ENCODE measurements at regions not wholly inside any gene's neighbourhood (a gene's known extent, or its start where the extent isn't known, plus 50 kb on each side); places are given as distances from the start of the nearest gene placed in this dataset.

DNA sequence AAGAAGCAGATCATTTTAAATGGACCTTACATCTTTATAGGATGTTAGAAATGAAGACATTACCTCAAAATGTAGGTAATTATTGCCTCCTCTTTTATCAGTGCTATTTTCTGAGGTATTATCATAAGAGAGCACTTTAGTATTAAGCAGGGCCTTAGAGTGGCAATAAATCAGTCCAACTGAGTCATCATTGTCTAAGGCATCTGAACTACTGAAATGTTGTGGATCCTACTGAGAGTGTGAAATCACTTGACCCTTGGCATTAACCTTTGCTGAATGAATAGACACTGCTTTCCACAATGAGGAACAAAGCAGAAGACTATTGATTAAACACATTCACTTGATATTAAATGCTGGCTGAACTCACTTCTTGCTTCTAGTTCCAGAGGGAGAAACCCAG lies 224.6 kb upstream of the ARRDC3 start:
- TF ChIP-seq, protein P1, sequence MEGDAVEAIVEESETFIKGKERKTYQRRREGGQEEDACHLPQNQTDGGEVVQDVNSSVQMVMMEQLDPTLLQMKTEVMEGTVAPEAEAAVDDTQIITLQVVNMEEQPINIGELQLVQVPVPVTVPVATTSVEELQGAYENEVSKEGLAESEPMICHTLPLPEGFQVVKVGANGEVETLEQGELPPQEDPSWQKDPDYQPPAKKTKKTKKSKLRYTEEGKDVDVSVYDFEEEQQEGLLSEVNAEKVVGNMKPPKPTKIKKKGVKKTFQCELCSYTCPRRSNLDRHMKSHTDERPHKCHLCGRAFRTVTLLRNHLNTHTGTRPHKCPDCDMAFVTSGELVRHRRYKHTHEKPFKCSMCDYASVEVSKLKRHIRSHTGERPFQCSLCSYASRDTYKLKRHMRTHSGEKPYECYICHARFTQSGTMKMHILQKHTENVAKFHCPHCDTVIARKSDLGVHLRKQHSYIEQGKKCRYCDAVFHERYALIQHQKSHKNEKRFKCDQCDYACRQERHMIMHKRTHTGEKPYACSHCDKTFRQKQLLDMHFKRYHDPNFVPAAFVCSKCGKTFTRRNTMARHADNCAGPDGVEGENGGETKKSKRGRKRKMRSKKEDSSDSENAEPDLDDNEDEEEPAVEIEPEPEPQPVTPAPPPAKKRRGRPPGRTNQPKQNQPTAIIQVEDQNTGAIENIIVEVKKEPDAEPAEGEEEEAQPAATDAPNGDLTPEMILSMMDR (conservative IDR thresholded peaks at IDR 0.05; ENCODE audit: low read length), result no peak
- TF ChIP-seq EZH2phosphoT487 (IDR thresholded peaks at IDR 0.05; ENCODE audit: borderline replicate concordance), result no peak

Measured in Loucy (cell line).